ENCODE measurements at regions not wholly inside any gene's neighbourhood (a gene's known extent, or its start where the extent isn't known, plus 50 kb on each side); places are given as distances from the start of the nearest gene placed in this dataset.

GRCh38 chr1:29667951-29668350 lies 431.6 kb downstream of the PTPRU start:
- no peak for DNase-seq

- DNase-seq: no peak
Observed at GRCh38 chr1:29664711-29665110, 428.4 kb downstream of the PTPRU start.

DNA sequence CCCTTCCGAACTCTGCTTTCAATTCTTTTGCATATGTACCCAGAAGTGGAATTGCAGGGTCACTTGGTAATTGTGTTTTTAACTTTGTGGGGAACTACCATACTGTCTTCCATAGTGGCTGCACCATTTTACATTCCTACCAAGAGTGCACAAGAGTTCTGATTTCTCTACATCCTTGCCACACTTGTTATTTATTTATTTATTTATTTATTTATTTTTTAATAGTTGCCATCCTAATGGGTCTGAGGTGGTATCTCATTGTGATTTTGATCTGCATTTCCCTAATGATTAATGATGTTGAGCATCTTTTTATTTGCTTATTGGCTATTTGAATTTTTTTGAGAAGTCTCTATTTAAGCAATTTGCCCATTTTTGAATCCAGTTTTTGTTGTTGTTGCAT lies 422.4 kb downstream of the PTPRU start:
- no peak for DNase-seq

DNA sequence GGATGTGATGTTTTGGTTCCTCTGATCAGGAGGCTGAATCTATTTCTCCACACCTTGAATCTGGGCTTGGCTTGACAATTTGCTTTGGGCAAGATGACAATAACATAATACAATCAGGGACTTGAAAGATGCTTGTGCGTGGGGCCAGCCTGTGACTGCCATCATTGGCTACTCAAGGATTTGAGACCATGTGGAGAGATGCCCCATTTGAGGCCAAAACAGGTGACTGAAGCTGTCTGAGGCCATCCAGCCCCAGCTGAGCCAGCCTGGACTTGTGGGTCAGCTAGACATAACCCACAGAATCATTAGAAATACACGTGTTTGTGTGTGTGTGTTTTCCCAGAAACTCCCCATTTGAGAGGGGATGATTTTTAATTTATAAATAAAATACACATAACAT lies 421.5 kb downstream of the PTPRU start:
- DNase-seq: peak in 1 of 2 donors; percentile 3

- DNase-seq: peak; percentile 10 to 13
Observed at GRCh38 chr1:29655945-29656850, 419.9 kb downstream of the PTPRU start.

DNA sequence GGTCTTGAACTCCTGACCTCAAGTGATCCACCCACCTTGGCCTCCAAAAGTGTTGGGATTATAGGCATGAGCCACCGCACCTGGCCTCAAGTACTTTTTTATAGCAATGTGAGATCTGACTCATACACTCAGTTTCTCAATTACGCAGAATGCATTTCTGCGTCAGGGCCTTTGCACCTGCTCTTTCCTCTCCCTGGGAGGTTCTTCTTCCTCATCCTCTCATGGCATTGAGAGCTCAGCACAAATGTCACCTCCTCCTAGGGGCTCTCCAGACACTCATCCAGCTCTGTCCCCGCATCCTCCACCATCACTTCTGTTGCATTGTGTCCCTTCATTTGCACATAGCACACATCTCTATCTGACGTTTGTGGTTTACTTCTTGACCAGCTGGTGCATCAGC lies 418.8 kb downstream of the PTPRU start:
- DNase-seq: no peak

DNA sequence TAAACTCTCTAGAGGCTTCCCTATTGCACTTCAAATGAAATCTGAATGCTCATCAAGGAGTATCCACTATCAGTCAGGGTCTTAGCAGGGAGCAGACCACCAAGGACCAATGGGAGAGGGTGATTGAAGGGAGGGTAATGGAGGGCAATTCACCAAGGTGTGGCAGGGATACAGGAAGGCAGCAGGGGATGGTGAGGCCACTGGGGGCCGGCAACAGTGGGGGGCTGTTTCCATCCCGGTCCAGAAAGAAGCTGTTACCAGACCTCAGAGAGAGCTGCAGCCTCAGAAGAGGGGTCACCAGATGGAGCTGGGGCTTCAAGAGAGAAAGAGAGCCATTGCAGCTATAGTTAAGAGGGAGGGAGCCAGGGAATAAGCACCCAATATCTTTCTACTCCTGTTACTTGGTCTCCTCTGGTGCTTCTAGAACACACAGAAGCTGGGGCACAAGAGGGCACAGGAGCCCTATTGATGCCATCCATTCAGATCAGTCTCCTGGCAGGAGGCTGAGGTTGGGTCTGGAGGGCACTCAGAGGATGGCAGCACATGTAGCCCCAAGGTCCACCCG lies 417.6 kb downstream of the PTPRU start:
- peak in 1 of 2 donors; percentile 8 for DNase-seq

GRCh38 chr1:29653034-29653810 lies 416.9 kb downstream of the PTPRU start:
- DNase-seq: peak in 1 of 2 donors; percentile 10

- peak in 1 of 2 donors; percentile 4 for DNase-seq
Observed at GRCh38 chr1:29651684-29652665, 415.7 kb downstream of the PTPRU start.

- DNase-seq: peak in 1 of 2 donors; percentile 11
Observed at GRCh38 chr1:29651246-29651645, 414.9 kb downstream of the PTPRU start.

- DNase-seq: no peak
Observed at GRCh38 chr1:29650476-29650875, 414.2 kb downstream of the PTPRU start.

DNA sequence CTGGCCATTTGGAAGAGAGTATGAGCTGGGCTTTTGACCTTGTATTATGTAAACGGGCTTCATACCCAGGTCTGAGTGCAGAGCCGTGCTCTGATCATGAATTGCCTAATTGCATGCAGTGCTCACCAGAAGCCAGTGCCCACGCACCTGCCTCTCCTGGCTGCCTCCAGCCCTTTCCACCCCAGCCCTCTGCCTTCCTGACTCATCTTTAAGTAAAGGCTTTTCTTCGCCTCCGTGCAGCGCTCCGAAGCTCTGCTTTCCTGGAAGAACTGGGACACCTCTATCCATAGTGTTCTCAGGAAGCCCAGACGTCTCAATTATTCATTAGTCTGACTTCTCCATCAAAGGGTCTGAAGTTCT lies 413.7 kb downstream of the PTPRU start:
- DNase-seq: peak in 1 of 2 donors; percentile 0

DNA sequence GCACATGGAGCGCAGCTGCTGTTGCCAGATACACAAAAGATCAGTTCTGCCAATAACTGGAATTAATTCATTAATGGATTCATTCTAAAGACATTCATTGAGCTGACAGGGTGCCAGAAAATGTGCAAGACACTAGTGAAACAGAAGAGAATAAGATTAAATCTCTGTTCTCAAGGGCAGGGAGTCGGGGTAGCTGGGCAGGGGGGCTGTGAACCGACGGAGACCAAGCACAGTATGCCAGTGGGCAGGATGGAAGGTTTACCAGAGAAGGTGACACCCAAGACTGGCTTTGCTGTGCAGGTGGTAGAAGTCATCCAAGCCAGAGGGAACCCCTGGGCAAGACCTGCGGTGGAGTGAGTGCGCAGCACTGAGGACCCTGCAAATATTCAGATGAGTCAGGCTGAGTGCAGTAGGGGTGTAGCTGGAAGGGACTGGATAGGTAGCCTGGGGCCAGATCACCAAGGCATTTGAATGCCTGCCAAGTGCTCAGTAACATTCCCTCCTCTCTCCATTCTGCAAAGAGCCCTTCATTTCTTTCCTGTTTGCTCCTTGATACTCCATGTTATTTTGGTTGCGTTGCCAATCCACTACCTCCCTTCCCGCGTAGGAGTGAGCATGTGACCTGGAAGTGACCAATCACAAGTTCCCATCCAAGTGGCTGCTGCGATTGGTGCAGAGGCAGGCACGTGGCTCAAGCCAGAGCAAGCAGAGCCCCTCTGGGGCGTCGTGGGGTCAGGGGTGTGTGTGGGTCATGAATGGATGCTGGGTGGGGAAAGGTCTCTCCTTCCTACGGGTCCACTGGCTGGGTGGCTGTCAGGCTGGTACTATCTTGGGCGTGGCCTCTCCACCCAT lies 413.1 kb downstream of the PTPRU start:
- DNase-seq: peak in 1 of 2 donors; percentile 8

DNA sequence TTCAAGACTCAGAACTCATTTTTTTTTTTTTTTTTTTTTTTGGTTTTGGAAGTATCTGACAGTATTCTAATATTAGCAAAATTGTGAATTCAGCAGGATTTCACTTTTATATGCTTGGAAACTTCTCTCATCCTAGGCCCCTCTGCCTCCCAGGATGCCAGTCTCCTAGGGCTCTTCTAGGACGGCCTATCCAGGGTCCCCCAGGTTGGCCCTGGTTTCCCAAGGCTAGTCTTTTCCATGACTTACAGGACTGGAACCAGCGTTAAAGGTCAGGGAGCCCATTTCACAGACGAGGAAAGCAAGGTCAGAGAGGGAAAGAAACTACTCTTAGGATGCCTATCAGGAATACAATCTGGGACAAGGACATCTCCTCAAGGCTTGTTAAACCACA lies 412.5 kb downstream of the PTPRU start:
- DNase-seq: no peak

- DNase-seq: no peak
Observed at GRCh38 chr1:29648026-29648425, 411.7 kb downstream of the PTPRU start.

- no peak for DNase-seq
Observed at GRCh38 chr1:29647581-29647980, 411.3 kb downstream of the PTPRU start.

- no peak for DNase-seq
Observed at GRCh38 chr1:29646161-29646775, 409.9 kb downstream of the PTPRU start.

DNA sequence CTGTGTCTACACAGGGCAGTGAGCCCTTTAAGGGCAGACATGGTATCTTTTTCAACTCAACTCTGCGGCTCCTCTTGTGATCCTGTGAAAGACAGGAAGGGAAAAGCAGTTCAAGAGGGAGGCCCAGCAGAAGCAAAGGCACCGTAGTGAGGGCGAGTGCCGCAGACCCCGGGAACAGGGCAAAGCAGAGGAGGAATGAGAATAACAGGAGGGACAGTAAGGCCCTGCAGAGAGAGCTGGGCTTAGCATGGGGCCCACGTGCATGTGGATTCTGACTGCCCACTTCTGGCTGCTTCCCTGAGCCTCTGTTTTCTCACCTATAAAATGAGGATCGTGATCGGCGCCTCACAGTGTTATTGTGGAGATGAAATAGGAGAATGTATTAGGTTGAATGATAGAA lies 409.3 kb downstream of the PTPRU start:
- no peak for DNase-seq

DNA sequence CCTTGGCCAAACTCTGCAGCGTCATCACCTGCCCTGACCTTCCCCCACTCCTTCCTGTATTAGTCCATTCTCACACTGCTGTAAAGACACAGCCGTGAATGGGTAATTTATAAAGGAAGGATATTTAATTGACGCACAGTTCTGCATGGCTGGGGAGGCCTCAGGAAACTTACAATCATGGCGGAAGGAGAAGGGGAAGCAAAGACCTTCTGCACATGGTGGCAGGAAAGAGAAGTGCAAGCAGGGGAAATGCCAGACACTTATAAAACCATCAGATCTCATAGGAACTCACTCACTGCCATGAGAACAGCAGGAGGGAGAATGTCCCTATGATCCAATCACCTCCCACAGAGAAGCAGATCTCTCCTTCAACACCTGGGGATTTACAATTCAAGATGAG lies 408.5 kb downstream of the PTPRU start:
- no peak for DNase-seq

- DNase-seq: no peak
Observed at GRCh38 chr1:29643838-29644440, 407.6 kb downstream of the PTPRU start.

- no peak for DNase-seq
Observed at GRCh38 chr1:29643281-29643680, 407.0 kb downstream of the PTPRU start.
